Posterior vena cava (tissue), 2 donors: ENCODE measurements at regions not wholly inside any gene's neighbourhood (a gene's known extent, or its start where the extent isn't known, plus 50 kb on each side); places are given as distances from the start of the nearest gene placed in this dataset.

Source experiments
- DNase-seq: peaks from one replicate; pipeline ENCODE4 v3.0.0-alpha.2; 2020; ENCODE audit warnings: low spot score
- intact Hi-C, 2 donors: fragments of 100-400 bp; cut with DNase I; formaldehyde crosslinking; loops; one replicate each; pipeline versions ENCODE4 v1.14.1 to v1.14.2; 2022 to 2023
- donor health status: DM: yes; HTN: yes; CAD: no.
- donor health status: DM: yes; HTN: yes; CAD: no.

GRCh38 chr7:33724201-33724600 lies 181.1 kb upstream of the BMPER start:
- intact Hi-C loops = no loop called here
- DNase-seq = no peak

- intact Hi-C loops = no loop called here
- DNase-seq = no peak
These were observed 180.0 kb upstream of the BMPER start for GRCh38 chr7:33725111-33726025.

GRCh38 chr7:33726582-33726981 lies 178.8 kb upstream of the BMPER start:
- intact Hi-C loops = no loop called here
- no peak for DNase-seq

- intact Hi-C loops = no loop called here
- DNase-seq = no peak
These were observed 178.0 kb upstream of the BMPER start for GRCh38 chr7:33727315-33727714.

- no peak for DNase-seq
- intact Hi-C loops = no loop called here
These were observed 176.3 kb upstream of the BMPER start for GRCh38 chr7:33728873-33729551.

GRCh38 chr7:33729726-33730125 lies 175.6 kb upstream of the BMPER start:
- no peak for DNase-seq
- intact Hi-C loops = no loop called here

- intact Hi-C loops = no loop called here
- no peak for DNase-seq
These were observed 174.4 kb upstream of the BMPER start for GRCh38 chr7:33730958-33731357.

GRCh38 chr7:33731912-33732311 lies 173.4 kb upstream of the BMPER start:
- intact Hi-C loops = no loop called here
- no peak for DNase-seq

GRCh38 chr7:33732462-33732861 lies 172.9 kb upstream of the BMPER start:
- no peak for DNase-seq
- intact Hi-C loops = no loop called here

- no peak for DNase-seq
- intact Hi-C loops = no loop called here
These were observed 171.3 kb upstream of the BMPER start for GRCh38 chr7:33733870-33734650.

- no peak for DNase-seq
- intact Hi-C loops = no loop called here
These were observed 169.9 kb upstream of the BMPER start for GRCh38 chr7:33735403-33735802.

- DNase-seq = no peak
- intact Hi-C loops = no loop called here
These were observed 168.7 kb upstream of the BMPER start for GRCh38 chr7:33736521-33737221.

- intact Hi-C loops = no loop called here
- no peak for DNase-seq
These were observed 166.9 kb upstream of the BMPER start for GRCh38 chr7:33738260-33738935.

- intact Hi-C loops = no loop called here
- DNase-seq = no peak
These were observed 166.1 kb upstream of the BMPER start for GRCh38 chr7:33739286-33739685.

GRCh38 chr7:33742521-33742920 lies 162.8 kb upstream of the BMPER start:
- no peak for DNase-seq
- intact Hi-C loops = no loop called here

GRCh38 chr7:33742999-33743587 lies 162.2 kb upstream of the BMPER start:
- intact Hi-C loops = no loop called here
- no peak for DNase-seq

GRCh38 chr7:33743594-33743993 lies 161.7 kb upstream of the BMPER start:
- DNase-seq = no peak
- intact Hi-C loops = no loop called here

- intact Hi-C loops = no loop called here
- no peak for DNase-seq
These were observed 160.9 kb upstream of the BMPER start for GRCh38 chr7:33744293-33745075.
